GM13976 (cell line): ENCODE measurements at regions not wholly inside any gene's neighbourhood (a gene's known extent, or its start where the extent isn't known, plus 50 kb on each side); places are given as distances from the start of the nearest gene placed in this dataset.

Experiments
- DNase-seq: peaks from one replicate; pipeline ENCODE4 v3.0.0; 2012; ENCODE audit warnings: low spot score
- in situ Hi-C: fragments of 300-500 bp; cut with MboI; formaldehyde crosslinking; loops from one replicate; pipeline ENCODE4 v1.12.0; 2022; ENCODE audit warnings: low sequenced_read_pairs, mixed read lengths, inconsistent platforms; ENCODE audit not compliant: unreplicated experiment
- TF ChIP-seq, protein P1 (sequence below): IDR thresholded peaks from 2 replicates; pipeline ENCODE4 v1.5.1; 2012; ENCODE audit warnings: borderline replicate concordance, mild to moderate bottlenecking; ENCODE audit not compliant: insufficient read depth; ENCODE audit errors: extremely low read depth, missing control alignments, control extremely low read depth

DNA sequence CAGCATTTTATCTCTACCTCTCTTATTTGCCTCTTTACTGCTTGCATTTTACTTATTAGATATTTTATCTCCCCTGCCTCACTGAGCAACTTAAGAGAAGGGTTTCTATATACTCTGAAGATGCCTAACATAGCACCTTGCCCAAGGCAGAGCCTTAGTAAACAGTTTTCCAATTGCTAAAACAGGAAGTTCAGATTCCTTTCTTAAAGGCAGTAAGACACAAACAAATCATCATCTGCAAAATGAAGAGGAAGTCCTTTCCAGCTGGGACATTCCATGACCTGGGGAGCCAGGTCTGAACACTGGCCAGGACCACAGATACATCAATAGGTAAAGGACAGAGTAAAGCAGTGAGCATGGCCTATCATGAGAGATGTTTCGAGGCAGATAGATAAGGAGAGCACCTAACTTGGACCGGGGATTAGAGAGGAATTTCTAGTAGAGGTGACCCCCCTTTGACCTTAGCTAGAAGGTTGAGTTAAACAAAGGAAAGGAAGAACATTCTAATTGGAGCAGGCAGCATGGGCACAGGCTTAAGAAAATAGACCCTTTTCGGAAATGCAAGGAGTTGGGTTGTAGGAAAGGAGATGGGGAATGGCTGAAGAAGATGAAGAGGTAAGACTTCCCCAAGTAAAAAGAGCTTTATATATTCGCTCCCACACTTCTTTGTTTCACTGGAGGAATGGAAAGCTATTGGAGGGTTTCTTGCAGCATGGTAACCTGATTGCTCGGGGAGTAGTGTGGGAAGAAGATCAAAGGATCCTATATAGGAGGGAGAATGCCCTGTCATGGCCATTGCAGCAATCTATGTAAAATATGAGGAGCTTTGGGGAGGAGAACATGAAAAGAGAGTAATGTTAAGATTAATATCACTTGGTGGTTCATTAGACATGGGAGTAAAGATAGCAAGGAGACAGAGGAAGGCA is 94.8 kb downstream of the PHLDA1 start:
- in situ Hi-C loops, result no loop called here
- DNase-seq, result no peak

DNA sequence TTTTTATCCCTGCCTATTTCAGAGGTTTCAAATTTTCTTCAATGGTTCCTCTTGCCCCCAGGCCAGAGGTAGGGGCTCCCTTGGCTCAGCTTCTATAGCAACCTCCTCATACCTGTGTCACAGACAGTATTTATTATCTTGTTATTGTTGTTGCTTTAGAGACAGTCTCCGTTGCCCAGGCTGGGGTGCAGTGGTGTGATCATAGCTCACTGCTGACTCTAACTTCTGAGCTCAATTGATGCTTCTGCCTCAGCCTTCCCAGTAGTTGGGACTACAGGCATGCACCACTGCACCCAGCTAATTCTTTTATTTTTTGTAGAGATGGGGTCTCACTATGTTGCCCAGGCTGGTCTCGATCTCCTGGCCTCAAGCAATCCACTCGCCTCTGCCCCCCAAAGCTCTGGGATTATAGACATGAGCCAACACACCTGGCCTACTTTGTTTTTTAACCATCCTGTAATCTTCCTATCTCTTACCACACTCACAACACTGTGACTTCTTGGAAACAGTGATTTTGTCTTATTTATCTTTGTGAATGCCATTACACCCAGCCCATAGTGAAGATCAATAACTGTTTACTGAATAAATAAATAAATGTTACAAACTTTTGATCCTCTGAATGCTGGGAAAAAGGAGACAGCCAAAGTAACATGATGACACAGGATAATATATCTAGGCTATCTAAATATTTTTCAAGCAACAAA is 95.9 kb downstream of the PHLDA1 start:
- no peak for DNase-seq
- in situ Hi-C loops, result no loop called here
- TF ChIP-seq, protein P1, sequence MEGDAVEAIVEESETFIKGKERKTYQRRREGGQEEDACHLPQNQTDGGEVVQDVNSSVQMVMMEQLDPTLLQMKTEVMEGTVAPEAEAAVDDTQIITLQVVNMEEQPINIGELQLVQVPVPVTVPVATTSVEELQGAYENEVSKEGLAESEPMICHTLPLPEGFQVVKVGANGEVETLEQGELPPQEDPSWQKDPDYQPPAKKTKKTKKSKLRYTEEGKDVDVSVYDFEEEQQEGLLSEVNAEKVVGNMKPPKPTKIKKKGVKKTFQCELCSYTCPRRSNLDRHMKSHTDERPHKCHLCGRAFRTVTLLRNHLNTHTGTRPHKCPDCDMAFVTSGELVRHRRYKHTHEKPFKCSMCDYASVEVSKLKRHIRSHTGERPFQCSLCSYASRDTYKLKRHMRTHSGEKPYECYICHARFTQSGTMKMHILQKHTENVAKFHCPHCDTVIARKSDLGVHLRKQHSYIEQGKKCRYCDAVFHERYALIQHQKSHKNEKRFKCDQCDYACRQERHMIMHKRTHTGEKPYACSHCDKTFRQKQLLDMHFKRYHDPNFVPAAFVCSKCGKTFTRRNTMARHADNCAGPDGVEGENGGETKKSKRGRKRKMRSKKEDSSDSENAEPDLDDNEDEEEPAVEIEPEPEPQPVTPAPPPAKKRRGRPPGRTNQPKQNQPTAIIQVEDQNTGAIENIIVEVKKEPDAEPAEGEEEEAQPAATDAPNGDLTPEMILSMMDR, result no peak

More for the DNA sequence above, 94.8 kb downstream of the PHLDA1 start:
- TF ChIP-seq, protein P1, result no peak

DNA sequence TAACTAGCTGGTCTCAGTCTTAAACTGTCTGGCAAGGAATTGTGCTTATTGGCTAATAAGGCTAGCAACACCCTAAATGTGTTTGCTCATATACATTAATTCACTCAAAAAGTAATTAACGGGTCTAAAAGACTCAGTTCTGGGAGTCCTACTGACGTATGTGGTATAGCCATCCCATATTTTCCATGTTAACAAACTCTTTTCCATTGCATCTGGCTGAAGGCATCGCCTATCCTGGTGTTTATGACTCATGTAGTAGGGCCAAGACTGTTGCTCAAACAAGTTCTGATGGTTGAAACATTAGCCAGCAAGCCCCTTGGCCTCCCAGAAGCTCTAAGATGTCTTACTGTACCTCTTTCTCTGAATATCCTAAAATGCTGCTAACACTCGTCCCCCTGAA is 98.5 kb downstream of the PHLDA1 start:
- no peak for DNase-seq
- TF ChIP-seq, protein P1, result no peak
- in situ Hi-C loops, result no loop called here

DNA sequence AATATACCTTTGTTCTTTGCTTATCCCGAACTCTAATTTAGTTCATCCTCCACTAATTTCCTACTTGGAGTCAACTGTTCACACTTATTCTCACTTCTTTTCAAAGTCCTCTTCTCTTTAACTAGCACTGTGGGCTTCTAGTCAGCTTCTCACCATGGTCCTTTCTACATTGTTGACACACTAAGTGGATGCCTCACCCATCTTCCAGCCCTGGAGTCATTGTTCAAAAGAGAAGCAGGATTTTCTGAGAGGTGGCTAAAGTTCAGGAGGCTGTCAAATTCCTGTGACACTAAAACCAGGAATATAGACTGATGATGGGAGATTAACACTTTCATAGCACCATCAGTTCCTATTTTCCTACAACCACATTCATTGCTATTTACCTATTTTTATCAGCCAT is 99.3 kb downstream of the PHLDA1 start:
- TF ChIP-seq, protein P1, result no peak
- DNase-seq, result no peak
- in situ Hi-C loops, result no loop called here

DNA sequence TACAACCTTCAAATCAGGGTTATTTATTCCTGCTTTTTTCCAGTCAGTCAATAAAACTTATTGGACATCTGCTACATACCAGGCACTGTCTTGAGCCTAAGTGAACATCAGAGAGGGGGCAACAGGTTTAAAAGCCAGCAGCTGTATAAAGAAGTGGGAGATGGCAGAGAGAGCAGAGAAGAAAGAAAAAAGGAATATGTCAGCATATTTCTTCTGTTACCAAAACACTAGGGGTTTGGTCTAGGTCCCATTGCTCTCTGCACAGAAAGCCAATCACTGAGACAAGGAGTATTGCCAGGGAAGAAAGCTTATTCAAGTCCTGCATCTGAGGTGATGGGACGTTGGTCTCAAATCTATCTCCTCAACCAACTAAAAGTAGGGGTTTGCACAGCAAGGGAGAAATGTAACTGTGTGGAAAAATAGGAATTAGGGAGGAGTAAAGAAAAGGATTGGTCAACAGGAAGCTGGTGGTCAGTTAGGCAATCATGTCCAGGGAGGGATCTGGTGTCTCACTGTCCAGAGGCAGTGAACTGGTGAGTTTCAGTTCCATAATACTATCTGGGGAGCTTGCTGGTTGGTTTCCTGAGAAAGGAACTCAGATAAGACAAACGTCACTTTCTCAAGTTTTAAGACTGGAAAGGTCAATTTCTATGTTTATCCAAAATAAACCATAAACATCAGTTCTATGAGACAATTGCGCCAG is 107.5 kb downstream of the PHLDA1 start:
- no peak for DNase-seq
- TF ChIP-seq, protein P1, result no peak
- in situ Hi-C loops, result no loop called here

DNA sequence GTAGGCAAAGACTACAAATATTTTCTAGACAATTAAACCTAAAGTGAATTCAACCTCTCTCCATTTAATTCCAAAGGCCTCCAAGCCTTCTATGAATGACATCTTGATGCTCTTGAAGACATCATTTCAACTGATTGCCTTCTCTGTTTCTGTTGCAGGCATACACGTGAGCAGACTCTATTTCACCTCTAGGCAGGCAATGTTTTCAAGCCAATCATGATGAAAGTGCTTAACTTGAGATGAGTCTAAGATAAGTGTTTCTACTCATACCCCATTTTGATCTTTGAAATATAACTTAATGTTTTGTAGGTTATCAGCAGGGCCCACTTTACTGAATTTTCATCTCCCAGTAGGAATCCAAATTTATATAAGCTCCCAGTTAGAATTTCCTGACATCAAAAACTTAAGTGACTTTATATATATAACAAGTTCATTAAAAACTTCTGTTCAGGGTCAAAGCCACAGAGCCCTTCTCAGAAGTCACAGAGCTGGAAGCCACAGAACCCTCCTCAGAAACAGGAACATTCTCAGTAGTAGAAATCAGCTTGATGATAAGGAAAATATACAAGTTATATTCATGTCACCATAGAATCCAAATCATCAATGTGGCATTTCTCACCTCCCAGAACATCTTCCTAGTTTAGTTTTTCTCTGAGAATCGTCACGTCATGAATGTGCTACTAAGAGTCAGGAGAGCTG is 108.5 kb downstream of the PHLDA1 start:
- in situ Hi-C loops, result no loop called here
- no peak for DNase-seq
- TF ChIP-seq, protein P1, result no peak
